Lower leg skin (tissue), 4 donors: ENCODE measurements at regions not wholly inside any gene's neighbourhood (a gene's known extent, or its start where the extent isn't known, plus 50 kb on each side); places are given as distances from the start of the nearest gene placed in this dataset.

Source experiments
- DNase-seq, 2 donors: peaks; one replicate each; pipeline ENCODE4 v3.0.0-alpha.2; 2019; ENCODE audit warnings: low spot score in 2 of 2
- H3K4me3 ChIP-seq: fragments of 200-600 bp; sonication (generic); 2 replicates; pipeline ENCODE4 v1.5.1; 2017; ENCODE audit warnings: mild to moderate bottlenecking, low read depth; ENCODE audit not compliant: poor library complexity, severe bottlenecking
- POLR2A ChIP-seq, 2 donors: fragments of 450-650 bp; IDR thresholded peaks; one replicate each; pipeline ENCODE4 v1.6.1; 2016 to 2017; ENCODE audit warnings: antibody characterized with exemption in 2 of 2, mild to moderate bottlenecking in 1 of 2, moderate library complexity in 1 of 2
- WGBS, 2 donors: methylation state at CpG; one replicate each; pipeline ENCODE4 v1.1.5; 2018; 5-methylcytosine and 5-hydroxymethylcytosine counted together
- intact Hi-C: fragments of 100-400 bp; cut with DNase I; formaldehyde crosslinking; loops from one replicate; pipeline ENCODE4 v1.15.0; 2023; ENCODE audit warnings: low total_unique reads
- TF ChIP-seq, protein P1 (sequence below), 3 donors: fragments of 450-650 bp; IDR thresholded peaks; one replicate each; pipeline ENCODE4 v1.5.1; 2016; ENCODE audit warnings: antibody characterized with exemption in 3 of 3, mild to moderate bottlenecking in 3 of 3, moderate library complexity in 2 of 3

GRCh38 chr5:99334936-99335335 is 406.1 kb upstream of the CHD1 start:
- 81 to 93% methylated on average over 2 of the region's 2 CpGs for WGBS, 2 donors
- TF ChIP-seq POLR2A (IDR thresholded peaks at IDR 0.05), result no peak
- TF ChIP-seq, protein P1, sequence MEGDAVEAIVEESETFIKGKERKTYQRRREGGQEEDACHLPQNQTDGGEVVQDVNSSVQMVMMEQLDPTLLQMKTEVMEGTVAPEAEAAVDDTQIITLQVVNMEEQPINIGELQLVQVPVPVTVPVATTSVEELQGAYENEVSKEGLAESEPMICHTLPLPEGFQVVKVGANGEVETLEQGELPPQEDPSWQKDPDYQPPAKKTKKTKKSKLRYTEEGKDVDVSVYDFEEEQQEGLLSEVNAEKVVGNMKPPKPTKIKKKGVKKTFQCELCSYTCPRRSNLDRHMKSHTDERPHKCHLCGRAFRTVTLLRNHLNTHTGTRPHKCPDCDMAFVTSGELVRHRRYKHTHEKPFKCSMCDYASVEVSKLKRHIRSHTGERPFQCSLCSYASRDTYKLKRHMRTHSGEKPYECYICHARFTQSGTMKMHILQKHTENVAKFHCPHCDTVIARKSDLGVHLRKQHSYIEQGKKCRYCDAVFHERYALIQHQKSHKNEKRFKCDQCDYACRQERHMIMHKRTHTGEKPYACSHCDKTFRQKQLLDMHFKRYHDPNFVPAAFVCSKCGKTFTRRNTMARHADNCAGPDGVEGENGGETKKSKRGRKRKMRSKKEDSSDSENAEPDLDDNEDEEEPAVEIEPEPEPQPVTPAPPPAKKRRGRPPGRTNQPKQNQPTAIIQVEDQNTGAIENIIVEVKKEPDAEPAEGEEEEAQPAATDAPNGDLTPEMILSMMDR (IDR thresholded peaks at IDR 0.05), result no peak
- H3K4me3 ChIP-seq, result no peak overlapping the region
- intact Hi-C loops, result no loop called here
- DNase-seq, result no peak

- TF ChIP-seq POLR2A (IDR thresholded peaks at IDR 0.05), result no peak
- TF ChIP-seq, protein P1 (IDR thresholded peaks at IDR 0.05), result no peak
- intact Hi-C loops, result no loop called here
- no peak for DNase-seq
- H3K4me3 ChIP-seq, result no peak overlapping the region
- WGBS, 2 donors, result 72 to 73% methylated on average over 1 of the region's 1 CpG
Observed at GRCh38 chr5:99331061-99331460, 402.3 kb upstream of the CHD1 start.

DNA sequence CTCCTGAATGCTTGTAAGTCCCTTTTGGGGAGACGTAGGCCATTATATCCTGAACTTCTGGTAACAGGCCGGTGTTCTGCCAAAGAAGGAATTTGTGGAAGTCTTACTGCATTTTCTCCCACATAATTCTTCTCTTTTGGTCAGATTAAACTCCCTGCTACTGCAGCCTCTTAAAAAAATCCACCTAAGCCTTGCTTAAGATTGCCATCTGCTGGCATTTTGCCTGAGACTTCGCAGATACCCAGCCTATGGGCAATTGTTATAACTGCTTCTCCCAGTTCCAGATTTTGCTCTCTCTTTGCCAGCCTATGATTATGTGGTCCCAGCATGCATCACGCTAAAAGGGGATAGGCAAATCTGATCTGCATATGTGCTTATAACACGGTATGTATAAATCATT is 391.6 kb upstream of the CHD1 start:
- WGBS, 2 donors, result 23 to 36% methylated on average over 5 of the region's 5 CpGs

DNA sequence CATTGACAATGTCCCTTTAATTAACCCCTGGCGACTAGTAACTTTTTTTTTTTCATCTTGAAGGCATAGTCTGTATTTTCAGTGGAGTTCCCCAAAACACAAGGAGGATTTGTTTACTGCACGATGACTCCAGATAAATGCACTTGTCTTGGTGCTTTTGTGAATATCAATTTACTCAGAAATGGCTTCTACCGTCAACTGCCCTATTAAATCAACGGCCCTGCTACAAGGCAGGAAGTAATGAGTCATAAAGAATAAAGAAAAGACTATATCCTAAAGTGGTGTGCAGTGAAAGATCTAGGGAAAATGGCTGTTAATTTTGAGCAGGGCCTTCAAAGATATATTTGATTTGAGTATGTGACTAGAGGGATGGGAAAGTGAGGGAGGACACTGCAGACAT is 388.3 kb upstream of the CHD1 start:
- no peak for TF ChIP-seq POLR2A (IDR thresholded peaks at IDR 0.05)
- TF ChIP-seq, protein P1 (IDR thresholded peaks at IDR 0.05), result no peak
- no peak for DNase-seq
- no peak overlapping the region for H3K4me3 ChIP-seq
- intact Hi-C loops, result no loop called here
- 60 to 61% methylated on average over 4 of the region's 4 CpGs for WGBS, 2 donors

More for the DNA sequence above, 391.6 kb upstream of the CHD1 start:
- no peak overlapping the region for H3K4me3 ChIP-seq
- no peak for DNase-seq
- intact Hi-C loops, result no loop called here
- TF ChIP-seq, protein P1 (IDR thresholded peaks at IDR 0.05), result no peak
- no peak for TF ChIP-seq POLR2A (IDR thresholded peaks at IDR 0.05)

- intact Hi-C loops, result no loop called here
- no peak for DNase-seq
- no peak overlapping the region for H3K4me3 ChIP-seq
- 89% methylated on average over 1 of the region's 1 CpG for WGBS, 2 donors
- no peak for TF ChIP-seq POLR2A (IDR thresholded peaks at IDR 0.05)
- TF ChIP-seq, protein P1 (IDR thresholded peaks at IDR 0.05), result no peak
Observed at GRCh38 chr5:99316484-99316883, 387.7 kb upstream of the CHD1 start.

DNA sequence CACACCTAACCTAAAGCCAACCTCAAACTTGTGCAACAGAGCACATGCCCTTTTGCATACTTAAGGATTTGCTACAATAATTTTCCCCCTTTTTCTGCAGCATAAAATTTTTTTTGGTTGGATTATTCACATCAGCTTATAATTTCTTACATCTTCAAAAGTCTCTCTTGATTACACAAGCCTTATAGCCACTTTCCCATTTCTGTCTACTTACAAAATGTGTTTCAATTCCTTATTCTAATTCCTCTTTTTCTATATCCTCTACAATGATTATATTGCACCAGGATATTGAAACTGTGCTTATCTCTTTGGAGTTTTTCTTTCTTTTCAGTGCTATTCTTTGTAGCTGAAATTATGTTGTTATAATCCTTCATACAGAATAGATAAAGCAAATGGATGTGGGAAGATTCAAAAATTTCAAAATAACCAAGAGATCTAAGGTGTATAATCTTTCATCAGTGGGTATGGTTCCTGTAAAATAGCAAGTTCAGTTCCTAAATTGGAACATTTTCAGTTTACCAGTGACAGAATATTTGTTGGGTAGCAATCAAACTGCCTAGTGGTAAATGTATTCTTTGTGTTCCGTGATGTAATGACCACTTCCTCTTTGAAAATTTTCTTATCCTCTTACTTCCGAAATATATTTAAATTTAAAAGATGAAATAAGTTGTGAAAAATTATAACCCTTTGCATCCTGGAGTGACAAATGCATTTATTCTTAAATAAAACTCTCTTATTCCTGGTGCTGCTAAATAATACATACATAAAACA is 386.8 kb upstream of the CHD1 start:
- intact Hi-C loops, result no loop called here
- TF ChIP-seq POLR2A (IDR thresholded peaks at IDR 0.05), result no peak
- TF ChIP-seq, protein P1 (IDR thresholded peaks at IDR 0.05), result no peak
- no peak for DNase-seq
- 62 to 66% methylated on average over 2 of the region's 2 CpGs for WGBS, 2 donors
- H3K4me3 ChIP-seq, result no peak overlapping the region
